ENCODE measurements at regions not wholly inside any gene's neighbourhood (a gene's known extent, or its start where the extent isn't known, plus 50 kb on each side); places are given as distances from the start of the nearest gene placed in this dataset.

GRCh38 chr10:6678211-6678803, 98.2 kb upstream of the PRKCQ start (continued):
- TF ChIP-seq, protein P1, sequence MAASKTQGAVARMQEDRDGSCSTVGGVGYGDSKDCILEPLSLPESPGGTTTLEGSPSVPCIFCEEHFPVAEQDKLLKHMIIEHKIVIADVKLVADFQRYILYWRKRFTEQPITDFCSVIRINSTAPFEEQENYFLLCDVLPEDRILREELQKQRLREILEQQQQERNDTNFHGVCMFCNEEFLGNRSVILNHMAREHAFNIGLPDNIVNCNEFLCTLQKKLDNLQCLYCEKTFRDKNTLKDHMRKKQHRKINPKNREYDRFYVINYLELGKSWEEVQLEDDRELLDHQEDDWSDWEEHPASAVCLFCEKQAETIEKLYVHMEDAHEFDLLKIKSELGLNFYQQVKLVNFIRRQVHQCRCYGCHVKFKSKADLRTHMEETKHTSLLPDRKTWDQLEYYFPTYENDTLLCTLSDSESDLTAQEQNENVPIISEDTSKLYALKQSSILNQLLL (CRISPR knock-in tag; IDR thresholded peaks at IDR 0.05; ENCODE audit: borderline replicate concordance): no peak
- TF ChIP-seq RAD21 (CRISPR knock-in tag; conservative IDR thresholded peaks at IDR 0.05 in 1 of 2, IDR thresholded peaks at IDR 0.05 in 1 of 2): peak; percentile 63 to 83
- no peak for TF ChIP-seq MTA1 (IDR thresholded peaks at IDR 0.05; ENCODE audit: borderline replicate concordance)
- peak; percentile 41 for TF ChIP-seq CEBPB (tag; IDR thresholded peaks at IDR 0.05)
- TF ChIP-seq ZFPM2 (CRISPR knock-in tag; IDR thresholded peaks at IDR 0.05): no peak
- TF ChIP-seq, protein P2, sequence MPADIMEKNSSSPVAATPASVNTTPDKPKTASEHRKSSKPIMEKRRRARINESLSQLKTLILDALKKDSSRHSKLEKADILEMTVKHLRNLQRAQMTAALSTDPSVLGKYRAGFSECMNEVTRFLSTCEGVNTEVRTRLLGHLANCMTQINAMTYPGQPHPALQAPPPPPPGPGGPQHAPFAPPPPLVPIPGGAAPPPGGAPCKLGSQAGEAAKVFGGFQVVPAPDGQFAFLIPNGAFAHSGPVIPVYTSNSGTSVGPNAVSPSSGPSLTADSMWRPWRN (IDR thresholded peaks at IDR 0.05; ENCODE audit: low read depth): no peak
- TF ChIP-seq RFX5 (IDR thresholded peaks at IDR 0.05; ENCODE audit: low read depth, low read length): no peak
- no peak for TF ChIP-seq RFX1 (IDR thresholded peaks at IDR 0.05)
- TF ChIP-seq, protein P3, sequence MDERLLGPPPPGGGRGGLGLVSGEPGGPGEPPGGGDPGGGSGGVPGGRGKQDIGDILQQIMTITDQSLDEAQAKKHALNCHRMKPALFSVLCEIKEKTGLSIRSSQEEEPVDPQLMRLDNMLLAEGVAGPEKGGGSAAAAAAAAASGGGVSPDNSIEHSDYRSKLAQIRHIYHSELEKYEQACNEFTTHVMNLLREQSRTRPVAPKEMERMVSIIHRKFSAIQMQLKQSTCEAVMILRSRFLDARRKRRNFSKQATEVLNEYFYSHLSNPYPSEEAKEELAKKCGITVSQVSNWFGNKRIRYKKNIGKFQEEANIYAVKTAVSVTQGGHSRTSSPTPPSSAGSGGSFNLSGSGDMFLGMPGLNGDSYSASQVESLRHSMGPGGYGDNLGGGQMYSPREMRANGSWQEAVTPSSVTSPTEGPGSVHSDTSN (CRISPR knock-in tag; IDR thresholded peaks at IDR 0.05; ENCODE audit: low read depth): no peak
- TF ChIP-seq, protein P3 (tag; conservative IDR thresholded peaks at IDR 0.05; ENCODE audit: low read depth): no peak
- TF ChIP-seq SLC30A9 (CRISPR knock-in tag; IDR thresholded peaks at IDR 0.05): no peak
- TF ChIP-seq ZNF316 (IDR thresholded peaks at IDR 0.05): 0 out of 2 replicates have a peak, but pooled peaks have one; percentile 11
- TF ChIP-seq ESRRA (IDR thresholded peaks at IDR 0.05; ENCODE audit: borderline replicate concordance, low read depth): peak; percentile 62; the same call in 1 of the 2 replicates
- TF ChIP-seq MAFG (tag; conservative IDR thresholded peaks at IDR 0.05): no peak
- no peak for TF ChIP-seq ZFP36 (IDR thresholded peaks at IDR 0.05; ENCODE audit: low read depth, low read length, partially characterized antibody)
- no peak for TF ChIP-seq JUN (IDR thresholded peaks at IDR 0.05; ENCODE audit: borderline replicate concordance, low read depth, low read length)
- TF ChIP-seq JUN (CRISPR knock-in tag; IDR thresholded peaks at IDR 0.05; ENCODE audit: borderline replicate concordance): no peak
- TF ChIP-seq NUFIP1 (IDR thresholded peaks at IDR 0.05; ENCODE audit: partially characterized antibody): no peak
- TF ChIP-seq ZBTB33 (CRISPR knock-in tag; IDR thresholded peaks at IDR 0.05): no peak
- no peak for TF ChIP-seq ZNF184 (CRISPR knock-in tag; IDR thresholded peaks at IDR 0.05)
- TF ChIP-seq SIX5 (IDR thresholded peaks at IDR 0.05; ENCODE audit: borderline replicate concordance in 1 of 2, insufficient read depth in 1 of 2, low read depth in 1 of 2, low read length in 2 of 2): no peak
